Suprapubic skin (tissue), 3 donors: ENCODE measurements at regions not wholly inside any gene's neighbourhood (a gene's known extent, or its start where the extent isn't known, plus 50 kb on each side); places are given as distances from the start of the nearest gene placed in this dataset.

ENCODE experiments used
- CTCF ChIP-seq, 2 donors: fragments of 200-600 bp in 1 of 2; fragments of 450-650 bp in 1 of 2; sonication (generic) in 1 of 2; IDR thresholded peaks; one replicate each; pipeline ENCODE4 v1.5.1; 2016 to 2019; ENCODE audit warnings: antibody characterized with exemption in 2 of 2, mild to moderate bottlenecking in 1 of 2, moderate library complexity in 1 of 2
- POLR2A ChIP-seq, 2 donors: fragments of 450-650 bp; IDR thresholded peaks; one replicate each; pipeline ENCODE4 v1.6.1; 2017; ENCODE audit warnings: antibody characterized with exemption in 2 of 2, mild to moderate bottlenecking in 2 of 2, moderate library complexity in 2 of 2

- no peak for TF ChIP-seq CTCF (IDR thresholded peaks at IDR 0.05)
- TF ChIP-seq POLR2A (IDR thresholded peaks at IDR 0.05) = no peak
These were observed 327.6 kb upstream of the MAOA start for GRCh38 chrX:43328358-43328946.
